ENCODE measurements at regions not wholly inside any gene's neighbourhood (a gene's known extent, or its start where the extent isn't known, plus 50 kb on each side); places are given as distances from the start of the nearest gene placed in this dataset.

GRCh38 chr6:56005426-56005825, 130.0 kb upstream of the BMP5 start:
- no peak for DNase-seq
- no peak overlapping the region for H3K27ac Mint-ChIP-seq

GRCh38 chr6:56004426-56004825, 129.0 kb upstream of the BMP5 start:
- Mint-ChIP-seq H3K4me1 (ENCODE audit: low read depth) (no peaks in the 10 kb centered on the region), H3K27me3 (ENCODE audit: insufficient read depth) (peaks cover 3% of the 10 kb centered on the region), H3K4me3 (no peak overlapping the region), H3K27ac (no peak overlapping the region), H3K36me3 (ENCODE audit: low read depth) (no peaks in the 10 kb centered on the region), H3K9me3 (no peaks in the 10 kb centered on the region)
- no peak for TF ChIP-seq CTCF (IDR thresholded peaks at IDR 0.05)
- DNase-seq = no peak

More at GRCh38 chr6:56005426-56005825, 130.0 kb upstream of the BMP5 start:
- H3K36me3 Mint-ChIP-seq (ENCODE audit: low read depth) = no peaks in the 10 kb centered on the region
- no peak overlapping the region for H3K4me3 Mint-ChIP-seq
- no peaks in the 10 kb centered on the region for H3K4me1 Mint-ChIP-seq (ENCODE audit: low read depth)
- H3K27me3 Mint-ChIP-seq (ENCODE audit: insufficient read depth) = peaks cover 3% of the 10 kb centered on the region
- no peak for TF ChIP-seq CTCF (IDR thresholded peaks at IDR 0.05)
- no peaks in the 10 kb centered on the region for H3K9me3 Mint-ChIP-seq

- no peak overlapping the region for H3K4me3 Mint-ChIP-seq
Measured at GRCh38 chr6:56003616-56004015, 128.2 kb upstream of the BMP5 start.

GRCh38 chr6:56002336-56002735, 126.9 kb upstream of the BMP5 start:
- no peak for TF ChIP-seq CTCF (IDR thresholded peaks at IDR 0.05)
- no peak overlapping the region for H3K4me3 Mint-ChIP-seq
- no peak for DNase-seq
- peaks cover 3% of the 10 kb centered on the region for H3K27me3 Mint-ChIP-seq (ENCODE audit: insufficient read depth)
- no peaks in the 10 kb centered on the region for H3K9me3 Mint-ChIP-seq
- H3K4me1 Mint-ChIP-seq (ENCODE audit: low read depth) = no peaks in the 10 kb centered on the region
- H3K36me3 Mint-ChIP-seq (ENCODE audit: low read depth) = no peaks in the 10 kb centered on the region
- no peak overlapping the region for H3K27ac Mint-ChIP-seq

More at GRCh38 chr6:56003616-56004015, 128.2 kb upstream of the BMP5 start:
- no peak for DNase-seq
- Mint-ChIP-seq H3K9me3 (no peaks in the 10 kb centered on the region), H3K27ac (no peak overlapping the region), H3K27me3 (ENCODE audit: insufficient read depth) (peaks cover 3% of the 10 kb centered on the region), H3K4me1 (ENCODE audit: low read depth) (no peaks in the 10 kb centered on the region), H3K36me3 (ENCODE audit: low read depth) (no peaks in the 10 kb centered on the region)
- TF ChIP-seq CTCF (IDR thresholded peaks at IDR 0.05) = no peak

- Mint-ChIP-seq H3K27me3 (ENCODE audit: insufficient read depth) (peaks cover 2% of the 10 kb centered on the region; the same call in 1 of the 2 replicates), H3K4me3 (no peak overlapping the region), H3K36me3 (ENCODE audit: low read depth) (no peaks in the 10 kb centered on the region), H3K27ac (no peak overlapping the region), H3K4me1 (ENCODE audit: low read depth) (no peaks in the 10 kb centered on the region), H3K9me3 (0 out of 2 replicates have a peak, but pooled peaks cover 2% of the 10 kb centered on the region)
- DNase-seq = no peak
- no peak for TF ChIP-seq CTCF (IDR thresholded peaks at IDR 0.05)
Measured at GRCh38 chr6:55998576-55998975, 123.2 kb upstream of the BMP5 start.
